GM23248 (cell line): ENCODE measurements at regions not wholly inside any gene's neighbourhood (a gene's known extent, or its start where the extent isn't known, plus 50 kb on each side); places are given as distances from the start of the nearest gene placed in this dataset.

ENCODE experiments used
- EZH2 ChIP-seq: fragments of 200-600 bp; sonication (generic); IDR thresholded peaks from 2 replicates; pipeline ENCODE4 v1.6.1; 2018; ENCODE audit warnings: antibody characterized with exemption, mild to moderate bottlenecking; ENCODE audit not compliant: insufficient read depth, poor library complexity, severe bottlenecking
- EZH2phosphoT487 ChIP-seq: fragments of 200-600 bp; sonication (generic); IDR thresholded peaks from 2 replicates; pipeline ENCODE4 v1.6.1; 2018; ENCODE audit warnings: antibody characterized with exemption, moderate library complexity, mild to moderate bottlenecking, low read depth; ENCODE audit not compliant: insufficient read depth

- no peak for TF ChIP-seq EZH2
- TF ChIP-seq EZH2phosphoT487: no peak
Observed at GRCh38 chr20:10947726-10948125, 273.9 kb upstream of the JAG1 start.
